Anterior cingulate cortex (tissue), 58 donors: ENCODE measurements at regions not wholly inside any gene's neighbourhood (a gene's known extent, or its start where the extent isn't known, plus 50 kb on each side); places are given as distances from the start of the nearest gene placed in this dataset.
"Not testable (repeated sequence)": the region's sequence is repeated elsewhere in the genome, so short reads cannot be mapped to it uniquely, and the experiment has no call there.

Experiments
- DNase-seq, 58 donors: peaks; one replicate each; lab custom pipeline; 2025; lab: John Stamatoyannopoulos, UW

DNA sequence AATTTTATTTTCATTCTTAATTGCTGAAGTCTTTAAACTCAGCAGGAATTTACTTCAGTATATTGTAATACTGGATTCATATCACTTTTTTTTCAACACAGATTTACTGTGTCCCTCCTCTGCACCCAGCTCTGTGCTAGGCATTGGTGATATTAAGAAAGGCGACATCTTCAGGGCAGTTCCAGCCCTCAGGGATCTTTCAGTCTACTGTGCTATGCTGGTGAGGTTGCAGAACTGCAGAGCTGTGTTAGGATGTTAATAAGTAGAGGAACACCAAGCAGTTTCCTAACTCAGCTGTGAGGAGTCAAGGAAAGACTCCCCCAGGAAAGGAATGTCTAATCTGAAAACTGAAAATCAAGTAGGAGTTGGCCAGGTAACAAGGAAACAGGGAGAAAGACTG, 158.2 kb upstream of the NPY start:
- no peak for DNase-seq

DNA sequence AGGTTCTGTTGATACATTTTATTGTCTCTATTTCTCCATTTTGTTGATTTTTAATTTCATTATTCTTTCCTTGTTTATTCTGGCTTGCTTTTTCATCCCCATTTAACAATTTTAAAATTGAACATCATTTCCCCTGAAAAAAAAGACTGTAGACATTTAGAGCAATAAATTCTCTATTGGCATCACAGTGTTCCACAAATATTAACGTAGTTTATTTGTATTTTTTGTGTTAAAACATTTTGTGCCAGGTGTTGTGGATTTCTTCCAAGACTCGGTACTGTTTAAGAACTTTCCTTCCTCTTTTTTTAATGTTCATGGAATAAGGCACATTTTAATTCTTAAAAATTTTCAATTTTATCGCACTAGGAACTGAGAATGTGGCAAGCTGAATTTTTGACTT, 156.1 kb upstream of the NPY start:
- no peak for DNase-seq

DNA sequence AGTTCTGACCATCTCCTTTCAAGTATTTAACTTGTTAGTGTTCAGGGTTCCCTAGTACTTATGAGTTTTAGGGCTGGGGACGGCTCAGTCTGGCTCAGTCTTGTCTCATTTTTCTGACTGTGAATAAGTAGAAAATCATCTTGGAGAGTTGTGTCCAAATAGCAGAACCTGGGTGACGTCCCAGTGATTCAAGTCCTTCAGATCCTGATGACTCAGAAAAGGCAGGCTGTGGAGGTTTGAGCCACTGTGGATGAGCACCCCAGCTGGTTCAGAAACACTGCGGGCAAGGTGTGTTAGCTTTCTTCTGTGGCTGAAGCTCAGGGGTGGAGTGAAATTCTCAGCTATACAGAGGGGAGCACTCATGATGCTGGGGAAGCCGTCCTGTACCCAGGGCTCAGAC, 154.4 kb upstream of the NPY start:
- DNase-seq, result no peak

DNA sequence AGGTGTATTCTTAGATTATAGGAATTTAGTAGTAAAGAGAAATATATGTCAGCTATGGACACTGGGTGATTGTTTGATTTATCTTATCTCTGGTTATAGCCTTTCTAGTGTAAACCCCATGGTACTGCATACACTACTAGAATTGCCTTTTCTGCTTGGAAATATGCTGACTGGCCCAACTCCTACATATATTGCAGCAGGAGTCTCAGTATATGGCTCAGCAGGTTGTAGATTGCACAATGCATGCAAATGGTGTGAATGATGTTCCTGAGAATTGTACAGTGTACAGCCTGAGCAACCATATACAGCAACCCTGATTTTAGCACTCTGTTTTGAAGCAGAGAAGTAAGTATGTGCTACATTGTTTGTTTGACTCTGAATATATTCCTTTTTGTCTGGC, 153.4 kb upstream of the NPY start:
- no peak for DNase-seq

DNA sequence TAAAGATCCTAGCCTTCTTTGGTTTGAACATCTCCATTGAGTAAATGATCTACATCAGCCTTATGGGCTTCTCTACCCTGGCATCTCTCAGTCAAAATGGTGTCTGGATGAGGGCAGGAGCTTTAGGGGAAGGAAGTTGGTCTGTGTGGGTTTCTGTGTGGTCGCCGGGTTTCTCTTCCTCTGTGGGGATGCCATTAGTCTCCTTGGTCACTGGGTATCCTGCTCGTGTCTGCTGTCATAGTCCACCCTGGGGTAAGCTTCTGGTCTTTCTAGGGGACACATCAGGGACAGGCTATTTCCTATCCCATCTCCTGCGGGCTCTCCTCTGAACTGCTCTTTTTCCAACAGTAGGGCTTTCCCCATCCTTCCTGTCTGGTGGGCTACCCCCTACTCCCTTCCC, 150.3 kb upstream of the NPY start:
- no peak for DNase-seq

DNA sequence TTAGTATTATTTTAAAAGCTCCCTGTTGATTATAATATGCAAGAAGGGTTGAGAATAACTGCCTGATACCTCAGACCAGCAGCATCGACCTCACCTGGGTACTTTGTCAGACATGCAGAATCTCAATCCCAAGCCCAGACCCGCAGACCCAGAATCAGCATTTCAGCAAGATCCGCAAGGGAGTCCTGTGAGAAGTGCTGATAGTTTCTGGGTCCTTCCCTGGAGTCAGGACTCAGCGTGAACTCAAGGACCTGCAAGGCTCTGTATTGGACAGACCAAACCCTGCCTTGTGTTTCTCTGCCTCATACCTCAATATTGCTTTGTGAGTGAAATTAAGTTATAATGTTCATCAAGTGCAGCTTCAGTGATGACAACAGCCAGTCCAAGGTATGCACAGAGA, 149.5 kb upstream of the NPY start:
- DNase-seq, result no peak

- no peak for DNase-seq
Observed at GRCh38 chr7:24135003-24135817, 148.8 kb upstream of the NPY start.

- DNase-seq, result no peak
Observed at GRCh38 chr7:24137338-24137737, 146.7 kb upstream of the NPY start.

GRCh38 chr7:24138343-24138742, 145.6 kb upstream of the NPY start:
- DNase-seq, result no peak

GRCh38 chr7:24140001-24140400, 144.0 kb upstream of the NPY start:
- no peak for DNase-seq

DNA sequence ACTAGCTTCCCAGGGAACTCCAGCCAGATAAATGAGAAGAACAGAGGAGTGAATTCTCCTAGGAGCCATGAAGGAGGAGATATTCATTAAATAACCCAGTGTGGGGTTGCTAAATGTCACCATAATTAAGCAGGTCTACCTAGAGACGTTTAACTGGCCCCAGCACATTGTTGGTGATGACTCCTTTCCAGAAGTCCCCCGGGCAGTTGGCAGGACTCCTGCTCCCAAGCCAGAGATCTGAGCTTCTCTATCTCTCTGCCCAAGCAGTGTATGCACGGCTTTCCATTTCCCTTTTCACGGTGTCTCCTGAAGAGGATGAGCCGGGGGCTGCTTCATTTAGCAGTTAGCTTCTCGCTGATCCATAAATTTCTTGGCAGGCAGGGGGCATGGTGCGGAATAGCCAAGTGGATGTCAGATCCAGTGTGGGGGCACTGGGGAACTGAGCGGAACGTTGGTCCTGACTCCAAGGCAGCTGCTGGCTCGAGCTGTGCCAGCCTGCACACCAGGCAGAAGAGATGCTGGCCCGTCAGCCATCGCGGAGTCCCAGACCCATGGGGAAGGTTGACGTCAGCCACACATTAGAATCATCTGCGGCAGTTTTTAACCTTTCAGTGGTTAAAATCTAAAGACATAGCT, 142.0 kb upstream of the NPY start:
- peak in 4 of 58 donors; percentile 3 to 5 (median 4) for DNase-seq

DNA sequence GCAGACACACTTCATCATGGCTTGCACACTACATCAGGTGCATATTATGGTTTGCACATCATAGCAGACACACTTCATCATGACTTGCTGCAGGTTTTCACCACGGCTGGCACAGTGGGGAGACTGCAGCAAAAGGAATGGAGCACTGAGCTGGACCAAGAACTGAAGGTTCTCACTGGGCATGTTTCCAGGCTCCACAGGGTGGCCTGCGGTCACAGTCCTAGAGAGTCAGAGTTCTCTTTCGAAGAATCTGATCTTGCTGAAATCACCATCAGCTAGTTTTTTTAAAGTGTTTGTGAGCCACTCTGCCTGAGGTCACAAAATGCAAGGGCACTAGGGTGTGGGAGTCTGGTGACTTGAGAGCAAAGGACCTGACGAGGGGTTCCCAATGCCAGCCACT, 140.4 kb upstream of the NPY start:
- DNase-seq, result no peak

DNA sequence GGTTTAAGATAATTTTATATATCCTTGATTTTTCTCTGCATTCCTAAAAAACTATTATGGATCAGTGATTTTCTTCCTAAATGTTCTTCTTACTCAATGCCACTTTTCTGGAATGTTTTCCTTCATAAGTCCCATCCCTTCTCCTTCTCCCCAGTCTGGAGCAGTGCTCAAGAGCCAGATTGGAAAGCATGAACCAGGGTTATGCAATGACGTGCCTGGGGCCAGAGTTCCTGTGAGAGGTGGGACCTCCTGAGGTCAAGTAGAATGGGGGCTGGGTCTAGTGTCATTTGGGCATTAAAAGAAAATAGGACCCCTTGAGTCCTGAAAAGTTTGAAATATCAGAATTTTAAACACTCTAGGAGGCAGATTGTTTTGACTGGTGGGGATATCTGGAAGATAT, 132.0 kb upstream of the NPY start:
- DNase-seq, result no peak

DNA sequence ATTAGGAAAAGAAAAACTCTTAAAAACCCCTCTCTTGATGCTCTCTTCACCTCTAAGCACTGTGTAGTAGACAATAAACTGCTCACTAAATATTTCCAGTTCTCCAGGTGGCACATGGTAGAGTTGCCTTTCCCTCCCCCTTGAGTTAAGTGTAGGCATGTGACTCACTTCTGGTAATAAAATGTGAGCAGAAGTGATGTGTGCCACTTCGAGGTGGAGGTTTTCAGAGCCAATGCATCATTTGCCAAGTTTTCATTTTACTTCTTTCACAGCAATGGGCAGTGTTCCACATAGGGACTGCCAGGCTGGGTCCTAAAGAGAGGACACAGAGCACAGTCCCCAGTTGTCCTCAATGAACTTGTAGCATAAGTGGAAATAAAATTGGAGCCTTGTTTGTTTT, 131.6 kb upstream of the NPY start:
- no peak for DNase-seq

- DNase-seq, result no peak
Observed at GRCh38 chr7:24152877-24153472, 131.0 kb upstream of the NPY start.

DNA sequence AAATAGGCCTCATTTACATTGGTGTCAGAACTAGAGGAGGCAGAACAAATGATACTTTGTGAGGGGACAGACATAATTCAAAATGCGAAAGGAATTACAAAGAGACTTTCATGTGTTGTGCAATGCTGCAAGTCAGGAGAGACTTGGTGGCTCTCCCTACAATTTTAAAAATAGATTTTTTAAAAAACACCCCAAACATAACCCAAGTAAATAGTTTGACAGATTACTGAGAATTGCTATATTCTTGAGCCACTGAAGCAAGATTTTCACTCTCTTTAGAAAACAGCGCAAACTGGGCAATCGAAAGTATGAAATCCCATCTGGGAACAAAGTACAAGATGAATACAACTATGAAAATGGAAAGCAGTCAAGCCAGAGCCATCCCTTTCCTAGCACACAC, 126.3 kb upstream of the NPY start:
- DNase-seq, result no peak

DNA sequence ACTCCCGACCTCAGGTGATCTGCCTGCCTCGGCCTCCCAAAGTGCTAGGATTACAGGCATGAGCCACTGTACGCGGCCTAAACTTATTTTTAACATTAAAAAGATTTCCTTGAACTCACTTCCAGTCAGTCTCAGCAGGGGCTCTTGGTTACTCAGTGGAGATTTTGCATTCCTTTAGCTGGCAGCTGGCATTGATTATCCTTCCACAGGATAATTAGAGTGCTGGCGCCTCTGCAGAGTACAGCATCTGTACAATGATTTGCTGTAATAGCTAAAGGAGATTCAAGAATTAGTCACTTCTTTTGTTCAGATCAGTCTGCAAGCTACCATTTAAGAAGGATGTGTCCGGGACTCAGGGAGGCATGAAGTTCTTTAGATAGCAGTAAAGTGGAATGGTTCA, 125.0 kb upstream of the NPY start:
- no peak for DNase-seq

DNA sequence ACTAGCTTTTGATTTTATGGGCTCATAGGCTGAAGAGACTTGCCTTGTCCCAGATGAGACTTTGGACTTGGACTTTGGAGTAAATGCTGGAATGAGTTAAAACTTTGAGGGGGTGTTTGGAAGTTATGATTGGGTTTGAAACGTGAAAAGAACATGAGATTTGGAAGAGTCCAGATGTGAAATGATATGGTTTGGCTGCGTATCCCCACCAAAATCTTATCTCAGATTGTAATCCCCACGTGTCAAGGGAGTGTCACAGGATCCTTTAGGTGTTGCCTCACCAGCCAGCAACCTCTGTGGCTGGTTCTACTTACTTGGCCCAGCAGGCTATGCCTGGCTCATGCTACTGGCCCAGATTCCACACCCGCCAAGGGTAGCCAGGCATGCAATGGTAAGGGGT, 119.6 kb upstream of the NPY start:
- no peak for DNase-seq

GRCh38 chr7:24169077-24169624, 114.8 kb upstream of the NPY start:
- no peak for DNase-seq

DNA sequence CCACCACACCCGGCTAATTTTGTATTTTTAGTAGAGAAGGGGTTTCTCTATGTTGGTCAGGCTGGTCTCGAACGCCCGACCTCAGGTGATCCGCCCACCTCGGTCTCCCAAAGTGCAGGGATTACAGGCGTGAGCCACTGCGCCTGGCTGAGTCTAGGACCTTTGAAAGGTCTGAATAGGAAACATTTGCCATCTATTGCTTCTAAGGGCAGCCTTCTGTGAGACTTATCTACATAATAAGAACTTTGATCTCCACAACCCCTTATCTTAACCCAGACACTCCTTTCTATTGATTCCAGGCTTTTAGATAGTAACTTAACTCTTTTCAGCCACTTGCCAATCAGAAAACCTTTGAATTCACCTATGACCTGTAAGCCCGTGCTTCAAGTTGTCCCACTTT, 112.0 kb upstream of the NPY start:
- DNase-seq, result not testable (repeated sequence)

- DNase-seq, result peak in 1 of 58 donors; percentile 2
Observed at GRCh38 chr7:24172856-24173255, 111.1 kb upstream of the NPY start.

- no peak for DNase-seq
Observed at GRCh38 chr7:24175603-24176002, 108.4 kb upstream of the NPY start.
